ENCODE measurements at regions not wholly inside any gene's neighbourhood (a gene's known extent, or its start where the extent isn't known, plus 50 kb on each side); places are given as distances from the start of the nearest gene placed in this dataset.

DNA sequence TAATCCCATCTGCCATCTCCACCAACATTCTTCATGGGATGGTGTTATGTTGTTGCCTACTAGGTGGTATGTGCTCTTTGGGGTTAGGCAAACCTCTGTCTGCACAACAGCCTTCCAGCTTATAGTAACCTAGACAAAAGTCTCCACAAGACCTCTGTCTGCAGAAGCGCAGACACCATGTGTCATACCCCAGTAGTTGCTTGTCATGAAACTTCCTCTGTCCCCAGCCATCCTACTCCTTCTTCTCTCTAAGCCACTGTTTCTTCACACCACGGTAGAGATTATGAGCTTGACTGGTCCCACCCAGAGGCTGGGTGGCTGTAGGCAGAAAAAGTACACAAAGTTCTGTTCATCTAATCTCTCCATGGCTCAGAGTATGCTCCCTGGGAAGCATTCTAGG, 100.3 kb downstream of the MAF start:
- TF ChIP-seq FOSL1 (IDR thresholded peaks at IDR 0.05; ENCODE audit: insufficient read depth, low read depth, low read length) (no peak), CTCF (IDR thresholded peaks at IDR 0.05; ENCODE audit: control extremely low read depth in 1 of 3, insufficient read depth in 1 of 3, low read depth in 1 of 3, low read length in 3 of 3) (no peak)

All from H1 (cell line).